H1 (cell line): ENCODE measurements at regions not wholly inside any gene's neighbourhood (a gene's known extent, or its start where the extent isn't known, plus 50 kb on each side); places are given as distances from the start of the nearest gene placed in this dataset.

Source experiments
- NANOG ChIP-seq: IDR thresholded peaks from 2 replicates; pipeline ENCODE4 v1.6.1; 2011; ENCODE audit warnings: low read length, low read depth, mild to moderate bottlenecking, inconsistent platforms; ENCODE audit not compliant: insufficient read depth, poor library complexity, severe bottlenecking
- POLR2A ChIP-seq, 2 experiments: IDR thresholded peaks; 1 replicate in 1 of 2; 2 replicates in 1 of 2; pipeline ENCODE4 v1.6.1; 2011; ENCODE audit warnings: low read depth in 2 of 2, low read length in 2 of 2, mild to moderate bottlenecking in 2 of 2; ENCODE audit errors: control extremely low read depth in 1 of 2

DNA sequence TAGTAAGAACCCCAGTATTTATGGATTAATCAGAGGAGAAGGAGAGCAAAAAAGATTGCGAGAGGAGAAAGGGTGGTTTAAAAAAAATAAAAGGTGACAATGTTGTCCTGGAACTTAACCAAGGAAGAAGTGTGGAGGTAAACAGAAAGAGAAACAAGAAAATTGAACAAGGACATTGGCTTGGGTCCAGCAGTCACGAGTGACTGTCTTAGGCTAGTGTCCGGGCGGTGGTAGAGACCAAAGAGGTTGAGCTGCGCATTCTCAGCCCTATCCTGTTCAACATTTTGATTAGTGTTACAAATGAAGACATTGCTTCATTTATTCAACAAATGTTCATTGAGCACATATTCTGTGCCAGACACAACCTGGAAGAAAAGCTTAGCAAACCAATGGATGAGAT is 329.9 kb downstream of the FGFR2 start (continued):
- TF ChIP-seq POLR2A (IDR thresholded peaks at IDR 0.05; ENCODE audit: control extremely low read depth in 1 of 2, low read depth in 2 of 2, low read length in 2 of 2) (no peak), NANOG (no peak)
